ENCODE measurements at regions not wholly inside any gene's neighbourhood (a gene's known extent, or its start where the extent isn't known, plus 50 kb on each side); places are given as distances from the start of the nearest gene placed in this dataset.

GRCh38 chr4:31979988-31980387, 1259.8 kb downstream of the PCDH7 start:
- POLR2A ChIA-PET = no interaction called here
- H3K4me3 ChIP-seq (ENCODE audit: low read depth, low read length) = no peak overlapping the region
- no peak for DNase-seq (ENCODE audit: low read depth, low spot score)
- TF ChIP-seq CTCF (IDR thresholded peaks at IDR 0.05; ENCODE audit: insufficient read depth, low read length, missing control alignments) = no peak
- CTCF ChIA-PET = no interaction called here

- ChIA-PET POLR2A (no interaction called here), CTCF (no interaction called here)
- H3K4me3 ChIP-seq (ENCODE audit: low read depth, low read length) = no peak overlapping the region
- TF ChIP-seq CTCF (IDR thresholded peaks at IDR 0.05; ENCODE audit: insufficient read depth, low read length, missing control alignments) = no peak
- no peak for DNase-seq (ENCODE audit: low read depth, low spot score)
These were observed 1263.1 kb downstream of the PCDH7 start for GRCh38 chr4:31983246-31983645.

- H3K4me3 ChIP-seq (ENCODE audit: low read depth, low read length) = no peak overlapping the region
- no peak for TF ChIP-seq CTCF (IDR thresholded peaks at IDR 0.05; ENCODE audit: insufficient read depth, low read length, missing control alignments)
- no peak for DNase-seq (ENCODE audit: low read depth, low spot score)
- ChIA-PET POLR2A (no interaction called here), CTCF (no interaction called here)
These were observed 1263.5 kb downstream of the PCDH7 start for GRCh38 chr4:31983677-31984076.

DNA sequence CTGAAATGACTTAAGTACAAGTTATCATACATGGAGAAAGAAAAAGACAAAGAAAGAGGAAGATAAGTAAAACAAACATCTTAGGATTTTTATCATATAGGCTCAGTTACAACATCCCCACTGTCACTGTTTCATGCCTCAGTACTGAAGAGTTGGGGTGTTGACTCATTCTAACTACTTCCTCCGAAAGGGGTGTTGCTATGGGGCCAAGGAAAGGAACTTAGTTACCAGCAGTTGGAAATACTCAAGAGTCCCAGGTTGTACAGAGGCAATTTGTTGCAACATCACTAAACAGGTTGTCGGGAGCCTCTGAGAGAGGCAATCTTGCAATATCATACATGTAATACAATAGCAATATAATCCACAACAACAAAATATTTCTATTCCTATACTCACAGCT, 1264.7 kb downstream of the PCDH7 start:
- no peak for DNase-seq (ENCODE audit: low read depth, low spot score)
- CTCF ChIA-PET = no interaction called here
- no peak for TF ChIP-seq CTCF (IDR thresholded peaks at IDR 0.05; ENCODE audit: insufficient read depth, low read length, missing control alignments)
- POLR2A ChIA-PET = no interaction called here
- no peak overlapping the region for H3K4me3 ChIP-seq (ENCODE audit: low read depth, low read length)

DNA sequence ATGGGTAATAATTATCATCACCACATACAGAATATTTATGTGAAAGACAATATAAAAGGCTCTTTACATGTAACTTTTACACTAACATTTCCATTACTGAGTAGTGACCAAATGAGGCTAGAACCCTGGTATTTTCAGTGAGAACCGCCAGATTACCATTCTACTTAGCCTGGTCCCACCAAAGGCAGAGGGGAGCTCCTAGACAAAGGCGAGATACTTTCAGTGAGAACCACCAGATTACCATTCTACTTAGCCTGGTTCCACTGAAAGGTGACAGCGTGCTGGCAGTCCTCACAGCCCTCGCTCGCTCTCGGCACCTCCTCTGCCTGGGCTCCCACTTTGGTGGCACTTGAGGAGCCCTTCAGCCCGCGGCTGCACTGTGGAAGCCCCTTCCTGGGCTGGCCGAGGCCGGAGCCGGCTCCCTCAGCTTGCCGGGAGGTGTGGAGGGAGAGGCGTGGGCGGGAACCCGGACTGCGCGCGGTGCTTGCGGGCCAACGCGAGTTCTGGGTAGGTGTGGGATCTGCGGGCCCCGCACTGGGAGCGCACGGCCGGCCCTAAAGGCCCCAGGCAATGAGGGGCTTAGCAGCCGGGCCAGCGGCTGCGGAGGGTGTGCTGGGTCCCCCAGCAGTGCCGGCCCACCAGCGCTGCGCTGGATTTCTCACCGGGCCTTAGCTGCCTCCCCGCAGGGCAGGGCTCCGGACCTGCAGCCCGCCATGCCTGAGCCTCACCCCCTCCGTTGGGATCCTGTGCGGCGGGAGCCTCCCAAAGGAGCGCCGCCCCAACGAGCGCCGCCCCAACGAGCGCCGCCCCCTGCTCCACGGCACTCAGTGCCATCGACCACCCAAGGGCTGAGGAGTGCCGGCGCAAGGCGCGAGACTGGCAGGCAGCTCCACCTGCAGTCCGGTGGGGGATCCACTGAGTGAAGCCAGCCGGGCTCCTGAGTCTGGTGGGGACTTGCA, 1276.1 kb downstream of the PCDH7 start:
- no peak overlapping the region for H3K4me3 ChIP-seq (ENCODE audit: low read depth, low read length)
- TF ChIP-seq CTCF (IDR thresholded peaks at IDR 0.05; ENCODE audit: insufficient read depth, low read length, missing control alignments) = no peak
- no peak for DNase-seq (ENCODE audit: low read depth, low spot score)
- ChIA-PET POLR2A (no interaction called here), CTCF (no interaction called here)

DNA sequence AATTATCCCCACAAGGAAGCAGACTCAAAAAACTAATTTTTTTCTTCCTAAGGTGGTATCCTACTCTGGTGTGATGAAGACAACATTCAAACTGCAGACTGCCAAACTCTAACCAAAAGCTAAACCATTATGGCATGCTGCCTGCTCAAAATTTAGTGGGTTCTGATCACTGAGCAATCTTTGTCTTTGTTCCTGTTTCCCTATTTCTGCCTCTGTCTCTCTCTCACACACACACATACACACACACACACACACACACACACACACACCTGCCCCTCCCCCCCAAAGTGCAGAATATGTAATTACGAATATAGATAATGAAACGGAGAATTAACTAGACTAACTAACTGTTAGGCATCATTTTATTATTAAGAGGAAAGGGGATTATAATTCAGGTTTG, 1278.6 kb downstream of the PCDH7 start:
- ChIA-PET CTCF (no interaction called here), POLR2A (no interaction called here)
- no peak overlapping the region for H3K4me3 ChIP-seq (ENCODE audit: low read depth, low read length)
- DNase-seq (ENCODE audit: low read depth, low spot score) = no peak
- TF ChIP-seq CTCF (IDR thresholded peaks at IDR 0.05; ENCODE audit: insufficient read depth, low read length, missing control alignments) = no peak
